Ishikawa (cell line): ENCODE measurements at regions not wholly inside any gene's neighbourhood (a gene's known extent, or its start where the extent isn't known, plus 50 kb on each side); places are given as distances from the start of the nearest gene placed in this dataset.

ENCODE experiments used
- CEBPB ChIP-seq: IDR thresholded peaks from 2 replicates; pipeline ENCODE4 v1.6.1; 2012
- CREB1 ChIP-seq: IDR thresholded peaks from 2 replicates; pipeline ENCODE4 v1.6.1; 2012; ENCODE audit warnings: low read depth
- EGR1 ChIP-seq: IDR thresholded peaks from 2 replicates; pipeline ENCODE4 v1.6.1; 2012
- EP300 ChIP-seq: IDR thresholded peaks from 2 replicates; pipeline ENCODE4 v1.6.1; 2012; ENCODE audit warnings: borderline replicate concordance
- FOXM1 ChIP-seq: IDR thresholded peaks from 2 replicates; pipeline ENCODE4 v1.6.1; 2012; ENCODE audit warnings: low read depth, borderline replicate concordance
- MAX ChIP-seq: IDR thresholded peaks from 2 replicates; pipeline ENCODE4 v1.6.1; 2012
- NFIC ChIP-seq: IDR thresholded peaks from 2 replicates; pipeline ENCODE4 v1.6.1; 2012
- RAD21 ChIP-seq: IDR thresholded peaks from 2 replicates; pipeline ENCODE4 v1.6.1; 2012; ENCODE audit warnings: low read depth
- REST ChIP-seq: IDR thresholded peaks from 2 replicates; pipeline ENCODE4 v1.6.1; 2012; ENCODE audit warnings: low read depth, mild to moderate bottlenecking
- TAF1 ChIP-seq: IDR thresholded peaks from 2 replicates; pipeline ENCODE4 v1.6.1; 2012; ENCODE audit warnings: low read depth, mild to moderate bottlenecking
- TCF12 ChIP-seq: IDR thresholded peaks from 2 replicates; pipeline ENCODE4 v1.6.1; 2012; ENCODE audit warnings: low read depth
- TEAD4 ChIP-seq: IDR thresholded peaks from 2 replicates; pipeline ENCODE4 v1.6.1; 2012
- USF1 ChIP-seq: IDR thresholded peaks from 2 replicates; pipeline ENCODE4 v1.6.1; 2012
- YY1 ChIP-seq: IDR thresholded peaks from 2 replicates; pipeline ENCODE4 v1.6.1; 2012; ENCODE audit warnings: low read depth
- ZBTB7A ChIP-seq: IDR thresholded peaks from 2 replicates; pipeline ENCODE4 v1.6.1; 2012; ENCODE audit warnings: low read depth

- TF ChIP-seq CREB1: no peak
These were observed 457.6 kb downstream of the SEMA3D start for GRCh38 chr7:84729284-84729683.

GRCh38 chr7:84722734-84723133 is 464.1 kb downstream of the SEMA3D start:
- TF ChIP-seq TAF1: no peak
- no peak for TF ChIP-seq USF1
- no peak for TF ChIP-seq CEBPB

- TF ChIP-seq CREB1: no peak
- no peak for TF ChIP-seq TCF12
- TF ChIP-seq YY1: no peak
- no peak for TF ChIP-seq FOXM1
- TF ChIP-seq NFIC: no peak
- TF ChIP-seq CEBPB: no peak
- no peak for TF ChIP-seq REST
- no peak for TF ChIP-seq EGR1
- no peak for TF ChIP-seq RAD21
- no peak for TF ChIP-seq EP300
- TF ChIP-seq ZBTB7A: no peak
- TF ChIP-seq TEAD4: no peak
These were observed 464.8 kb downstream of the SEMA3D start for GRCh38 chr7:84722086-84722485.

DNA sequence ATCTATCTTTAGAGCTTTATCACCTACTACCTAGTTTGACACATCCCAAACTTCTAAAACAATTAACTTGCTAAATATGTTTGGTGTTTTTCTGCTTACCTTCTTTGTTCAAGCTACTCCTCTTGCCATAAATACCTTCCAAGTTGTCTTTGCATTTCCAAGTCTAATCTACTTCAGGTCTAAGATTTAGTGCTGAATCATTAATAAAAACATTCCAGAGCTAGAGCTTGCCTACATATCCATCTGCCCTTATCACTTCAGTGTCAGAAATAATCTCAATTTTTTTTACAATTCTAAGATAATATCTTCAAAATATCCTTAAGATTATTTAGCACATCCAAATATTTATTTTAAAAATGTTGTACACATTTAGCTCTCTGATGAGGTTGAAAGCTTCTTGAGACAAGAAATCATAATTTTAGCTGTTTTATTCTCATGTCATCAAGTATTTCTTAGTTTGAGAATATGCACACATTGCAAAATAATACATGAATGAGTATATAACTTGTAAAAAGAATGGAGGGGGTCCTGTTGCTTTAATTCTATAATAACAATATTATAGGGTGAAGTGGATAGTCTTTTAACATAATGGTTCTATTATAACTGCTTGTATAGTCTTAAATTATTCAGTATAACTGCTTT is 466.3 kb downstream of the SEMA3D start:
- TF ChIP-seq TCF12 (no peak), USF1 (no peak), MAX (no peak), FOXM1 (no peak), YY1 (no peak), CREB1 (no peak), NFIC (no peak)

- TF ChIP-seq TAF1: no peak
These were observed 472.1 kb downstream of the SEMA3D start for GRCh38 chr7:84714765-84715164.

- TF ChIP-seq TCF12: no peak
- no peak for TF ChIP-seq REST
- TF ChIP-seq YY1: no peak
- no peak for TF ChIP-seq MAX
- TF ChIP-seq TAF1: no peak
- no peak for TF ChIP-seq NFIC
- TF ChIP-seq EGR1: no peak
- no peak for TF ChIP-seq EP300
- TF ChIP-seq USF1: no peak
- TF ChIP-seq CEBPB: no peak
- no peak for TF ChIP-seq RAD21
- no peak for TF ChIP-seq CREB1
- no peak for TF ChIP-seq TEAD4
- TF ChIP-seq ZBTB7A: no peak
- TF ChIP-seq FOXM1: no peak
These were observed 474.3 kb downstream of the SEMA3D start for GRCh38 chr7:84712374-84713121.
